SU-DHL-6 (cell line): ENCODE measurements at regions not wholly inside any gene's neighbourhood (a gene's known extent, or its start where the extent isn't known, plus 50 kb on each side); places are given as distances from the start of the nearest gene placed in this dataset.

Experiments
- H2AFZ ChIP-seq: fragments of 200-600 bp; sonication (generic); 2 replicates; pipeline ENCODE4 v1.6.1; 2014; ENCODE audit warnings: low read depth, mild to moderate bottlenecking, moderate library complexity, mixed read lengths, antibody characterized with exemption, low read length; ENCODE audit not compliant: severe bottlenecking
- H3F3A ChIP-seq: fragments of 200-600 bp; shearing (Covaris generic); 2 replicates; pipeline ENCODE4 v1.6.0; 2016; ENCODE audit warnings: antibody characterized with exemption, mild to moderate bottlenecking; ENCODE audit not compliant: insufficient read depth
- H3K27ac ChIP-seq: fragments of 200-600 bp; sonication (generic); 2 replicates; pipeline ENCODE4 v1.5.1; 2016; ENCODE audit warnings: low read depth, mild to moderate bottlenecking, low read length, moderate library complexity, mixed read lengths
- H3K27me3 ChIP-seq: fragments of 200-600 bp; sonication (generic), shearing (Covaris generic); 2 replicates; pipeline ENCODE4 v1.6.0; 2014; ENCODE audit warnings: mild to moderate bottlenecking, low read length
- H3K36me3 ChIP-seq: fragments of 200-600 bp; sonication (generic); 2 replicates; pipeline ENCODE4 v1.6.1; 2014; ENCODE audit warnings: mild to moderate bottlenecking, low read length, mixed read lengths
- H3K4me2 ChIP-seq: fragments of 300-600, 200-600 bp; shearing (Covaris generic), sonication (generic); 2 replicates; pipeline ENCODE4 v1.6.0; 2014; ENCODE audit warnings: low read length, low read depth, mild to moderate bottlenecking; ENCODE audit not compliant: poor library complexity, severe bottlenecking
- H3K4me3 ChIP-seq: fragments of 200-600 bp; sonication (generic); 2 replicates; pipeline ENCODE4 v1.5.1; 2014; ENCODE audit warnings: antibody characterized with exemption, low read length, mild to moderate bottlenecking, mixed read lengths; ENCODE audit not compliant: insufficient read depth, poor library complexity, severe bottlenecking
- H3K79me2 ChIP-seq: fragments of 200-600 bp; sonication (generic); 2 replicates; pipeline ENCODE4 v1.6.1; 2014; ENCODE audit warnings: mild to moderate bottlenecking, low read length, moderate library complexity; ENCODE audit not compliant: insufficient read depth
- H3K9ac ChIP-seq: fragments of 200-600 bp; sonication (generic); 2 replicates; pipeline ENCODE4 v1.7.0; 2014; ENCODE audit warnings: mild to moderate bottlenecking, low read length
- H3K9me2 ChIP-seq: fragments of 200-600 bp; sonication (generic); replicated peaks from 2 replicates; pipeline ENCODE4 v1.6.1; 2014; ENCODE audit warnings: low read length; ENCODE audit not compliant: insufficient read depth
- H3K9me3 ChIP-seq: fragments of 200-600 bp; sonication (generic); 2 replicates; pipeline ENCODE4 v1.6.1; 2014; ENCODE audit warnings: low read length, mixed read lengths; ENCODE audit not compliant: insufficient read depth
- H4K20me1 ChIP-seq: fragments of 200-600 bp; sonication (generic); 2 replicates; pipeline ENCODE4 v1.6.1; 2014; ENCODE audit warnings: low read depth, mild to moderate bottlenecking, antibody characterized with exemption, low read length, moderate library complexity, mixed read lengths
- EZH2phosphoT487 ChIP-seq: fragments of 200-600 bp; sonication (generic), shearing (Covaris generic); conservative IDR thresholded peaks from 2 replicates; pipeline ENCODE4 v1.6.1; 2018; ENCODE audit warnings: mild to moderate bottlenecking, antibody characterized with exemption, low read length, moderate library complexity, mixed read lengths
- TF ChIP-seq, protein P1 (sequence below): fragments of 200-600 bp; sonication (generic); IDR thresholded peaks from one replicate; pipeline ENCODE4 v1.5.1; 2017; ENCODE audit warnings: antibody characterized with exemption, mild to moderate bottlenecking, low read length, moderate library complexity; ENCODE audit not compliant: insufficient read depth, poor library complexity, severe bottlenecking

DNA sequence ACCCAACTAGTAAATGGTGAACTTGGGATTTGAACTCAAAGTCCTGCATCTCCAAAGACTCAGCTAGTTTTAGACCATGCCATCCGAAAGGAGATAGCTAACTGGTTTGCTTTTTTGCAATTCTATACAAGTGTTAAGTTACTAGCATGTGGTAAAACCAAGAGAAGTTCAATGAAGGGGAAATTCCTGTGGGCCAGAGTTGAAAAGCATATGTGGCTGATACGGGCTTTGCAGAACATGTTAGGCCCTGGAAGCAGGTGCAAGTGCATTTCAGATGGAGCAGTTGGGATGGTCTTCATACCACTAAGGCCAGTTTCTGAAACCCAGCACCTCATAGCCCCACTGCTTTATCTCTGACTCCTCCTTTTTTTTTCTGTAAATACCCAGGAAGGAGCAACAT lies 620.9 kb downstream of the PLPP3 start:
- H3K9me2 ChIP-seq, result no peaks in the 10 kb centered on the region
- H3F3A ChIP-seq, result no peaks in the 10 kb centered on the region
- no peaks in the 10 kb centered on the region for H3K36me3 ChIP-seq
- H3K27me3 ChIP-seq, result 0 out of 2 replicates have a peak, but pooled peaks cover 1% of the 10 kb centered on the region
- no peaks in the 10 kb centered on the region for H4K20me1 ChIP-seq
- no peak overlapping the region for H3K4me2 ChIP-seq
- no peaks in the 10 kb centered on the region for H3K79me2 ChIP-seq
- H3K4me3 ChIP-seq, result no peak overlapping the region
- no peak overlapping the region for H3K27ac ChIP-seq
- H3K9ac ChIP-seq, result no peak overlapping the region
- no peak for TF ChIP-seq EZH2phosphoT487
- TF ChIP-seq, protein P1, sequence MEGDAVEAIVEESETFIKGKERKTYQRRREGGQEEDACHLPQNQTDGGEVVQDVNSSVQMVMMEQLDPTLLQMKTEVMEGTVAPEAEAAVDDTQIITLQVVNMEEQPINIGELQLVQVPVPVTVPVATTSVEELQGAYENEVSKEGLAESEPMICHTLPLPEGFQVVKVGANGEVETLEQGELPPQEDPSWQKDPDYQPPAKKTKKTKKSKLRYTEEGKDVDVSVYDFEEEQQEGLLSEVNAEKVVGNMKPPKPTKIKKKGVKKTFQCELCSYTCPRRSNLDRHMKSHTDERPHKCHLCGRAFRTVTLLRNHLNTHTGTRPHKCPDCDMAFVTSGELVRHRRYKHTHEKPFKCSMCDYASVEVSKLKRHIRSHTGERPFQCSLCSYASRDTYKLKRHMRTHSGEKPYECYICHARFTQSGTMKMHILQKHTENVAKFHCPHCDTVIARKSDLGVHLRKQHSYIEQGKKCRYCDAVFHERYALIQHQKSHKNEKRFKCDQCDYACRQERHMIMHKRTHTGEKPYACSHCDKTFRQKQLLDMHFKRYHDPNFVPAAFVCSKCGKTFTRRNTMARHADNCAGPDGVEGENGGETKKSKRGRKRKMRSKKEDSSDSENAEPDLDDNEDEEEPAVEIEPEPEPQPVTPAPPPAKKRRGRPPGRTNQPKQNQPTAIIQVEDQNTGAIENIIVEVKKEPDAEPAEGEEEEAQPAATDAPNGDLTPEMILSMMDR, result no peak
- no peaks in the 10 kb centered on the region for H3K9me3 ChIP-seq
- H2AFZ ChIP-seq, result no peak overlapping the region

DNA sequence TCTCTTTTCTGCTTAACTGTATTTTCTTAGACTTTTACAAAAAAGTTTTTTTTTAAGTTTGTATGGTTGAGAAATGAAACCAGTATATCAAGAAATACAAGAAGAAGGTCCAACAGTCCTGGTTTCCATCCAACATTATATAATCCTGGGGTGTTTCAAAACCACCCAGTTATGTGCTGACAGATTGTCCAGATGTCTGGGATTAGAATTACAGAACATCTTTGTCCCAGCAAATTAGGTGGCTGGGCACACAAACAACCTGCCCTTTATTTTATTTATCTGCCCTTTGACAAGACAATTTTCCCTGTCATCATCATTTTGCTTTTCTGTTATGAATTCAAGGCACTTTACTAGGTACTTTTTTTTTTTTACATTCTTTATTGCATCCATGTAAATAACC lies 622.1 kb downstream of the PLPP3 start:
- Histone ChIP-seq H3K9ac (no peak overlapping the region), H4K20me1 (no peaks in the 10 kb centered on the region), H3K4me3 (no peak overlapping the region), H3K27ac (no peak overlapping the region), H3K9me3 (no peaks in the 10 kb centered on the region), H3K27me3 (0 out of 2 replicates have a peak, but pooled peaks cover 3% of the 10 kb centered on the region), H3K9me2 (no peaks in the 10 kb centered on the region), H2AFZ (no peak overlapping the region), H3K36me3 (no peaks in the 10 kb centered on the region), H3K79me2 (no peaks in the 10 kb centered on the region), H3K4me2 (no peak overlapping the region), H3F3A (no peaks in the 10 kb centered on the region)
- TF ChIP-seq, protein P1, result no peak
- TF ChIP-seq EZH2phosphoT487, result no peak

DNA sequence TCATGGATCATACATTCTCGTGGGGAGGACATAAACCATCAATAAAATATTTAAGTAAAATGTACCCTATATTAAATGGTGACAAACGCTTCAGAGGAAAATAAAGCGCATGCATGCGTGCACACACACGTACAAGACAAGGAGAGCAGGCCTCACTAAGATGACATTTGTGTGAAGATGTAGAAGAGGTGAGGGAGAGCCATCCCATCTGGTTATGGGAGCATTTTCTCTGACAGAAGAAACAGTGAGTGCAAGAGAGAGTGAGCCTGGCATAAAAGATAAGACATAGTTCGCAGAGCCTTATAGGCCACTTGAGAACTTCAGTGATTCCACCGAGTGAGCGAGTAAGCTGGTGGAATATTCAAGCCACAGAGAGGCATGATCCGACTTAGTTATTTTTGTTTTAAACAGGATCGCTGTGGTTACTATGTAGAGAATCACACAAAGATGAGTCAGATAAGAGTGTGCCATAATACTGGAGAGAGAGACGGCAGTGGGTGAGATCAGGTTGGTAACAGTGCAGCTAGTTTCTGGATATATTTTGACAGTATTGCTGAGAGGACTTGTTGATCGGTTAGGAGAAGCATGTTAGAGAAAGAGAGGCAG lies 624.2 kb downstream of the PLPP3 start:
- TF ChIP-seq, protein P1, result no peak
- no peak for TF ChIP-seq EZH2phosphoT487
- no peak overlapping the region for H3K9ac ChIP-seq
- no peaks in the 10 kb centered on the region for H3K79me2 ChIP-seq
- no peaks in the 10 kb centered on the region for H3K9me2 ChIP-seq
- no peak overlapping the region for H3K4me3 ChIP-seq
- no peaks in the 10 kb centered on the region for H3F3A ChIP-seq
- 0 out of 2 replicates have a peak, but pooled peaks cover 3% of the 10 kb centered on the region for H3K27me3 ChIP-seq
- H4K20me1 ChIP-seq, result no peaks in the 10 kb centered on the region
- no peaks in the 10 kb centered on the region for H3K36me3 ChIP-seq
- no peaks in the 10 kb centered on the region for H3K9me3 ChIP-seq
- H2AFZ ChIP-seq, result no peak overlapping the region
- no peak overlapping the region for H3K4me2 ChIP-seq
- H3K27ac ChIP-seq, result no peak overlapping the region
